HK-2 (cell line): ENCODE measurements at regions not wholly inside any gene's neighbourhood (a gene's known extent, or its start where the extent isn't known, plus 50 kb on each side); places are given as distances from the start of the nearest gene placed in this dataset.
A peak's percentile ranks its signal among the peaks of the same experiment; 100 is the strongest.

ENCODE experiments used
- DNase-seq: peaks from one replicate; pipeline ENCODE4 v3.0.0-alpha.2; 2018; ENCODE audit not compliant: unreplicated experiment

DNA sequence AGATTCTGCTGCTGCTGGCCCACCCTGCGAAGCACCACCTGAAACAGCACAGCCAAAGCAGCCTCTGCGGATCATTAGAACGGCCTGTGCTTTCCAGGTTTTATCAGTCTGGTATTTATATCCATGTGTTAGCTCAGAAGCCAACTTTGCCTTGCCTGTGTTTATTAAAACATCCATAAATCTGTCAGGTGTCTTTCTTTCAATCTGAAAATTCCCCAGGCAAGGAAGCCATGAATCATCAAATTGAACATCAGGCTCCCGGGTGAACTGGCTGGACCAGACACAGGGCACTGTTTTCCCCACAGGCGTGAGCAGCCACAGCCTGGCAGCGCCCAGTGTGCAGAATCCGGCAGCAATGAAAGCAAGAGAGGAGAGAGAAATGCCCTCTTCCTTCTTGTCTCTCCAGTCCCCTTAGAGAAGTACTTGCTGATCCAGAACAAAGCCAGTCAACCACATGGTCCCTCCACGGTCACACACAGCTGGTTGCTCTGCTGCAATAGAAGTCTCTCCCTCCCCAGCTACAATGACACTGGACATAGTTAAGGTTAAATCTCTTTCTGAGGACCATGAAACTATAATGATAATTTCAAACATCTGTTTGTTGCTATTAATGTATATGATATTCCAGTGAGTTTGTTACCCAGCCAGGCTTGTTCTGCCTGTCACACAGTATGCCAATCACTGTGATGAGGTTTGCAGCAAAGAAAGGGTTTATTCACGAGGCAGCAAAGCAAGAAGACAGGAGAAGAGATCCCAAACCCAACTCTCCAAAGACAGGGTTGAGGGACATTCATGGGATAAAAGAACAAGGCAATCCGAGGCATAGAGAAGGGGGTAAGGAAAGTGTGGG lies 212.1 kb upstream of the FMN2 start:
- DNase-seq: no peak

- DNase-seq: no peak
Observed at GRCh38 chr1:239882967-239883366, 208.7 kb upstream of the FMN2 start.

GRCh38 chr1:239884796-239885195 lies 206.9 kb upstream of the FMN2 start:
- no peak for DNase-seq

- no peak for DNase-seq
Observed at GRCh38 chr1:239886266-239886665, 205.4 kb upstream of the FMN2 start.

DNA sequence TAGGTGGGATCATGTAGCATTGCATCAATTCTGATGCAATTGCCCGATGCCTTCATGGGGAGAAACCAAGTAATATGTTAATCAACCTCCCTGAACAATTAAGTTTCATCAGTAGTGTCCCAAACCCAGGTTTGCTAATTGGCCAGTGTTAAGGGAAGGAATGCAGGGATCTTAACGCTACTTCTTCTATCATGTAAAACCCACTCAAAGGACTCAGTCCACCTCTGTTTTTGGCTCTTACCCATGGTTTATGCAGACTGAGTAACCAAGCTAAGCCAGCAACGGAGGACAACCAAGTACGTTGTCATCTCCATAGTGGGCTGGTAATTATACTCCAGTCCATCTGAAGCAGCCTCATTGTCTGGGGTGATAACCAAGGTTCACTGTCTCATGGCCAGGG lies 203.0 kb upstream of the FMN2 start:
- no peak for DNase-seq

- DNase-seq: no peak
Observed at GRCh38 chr1:239891621-239892358, 199.9 kb upstream of the FMN2 start.

DNA sequence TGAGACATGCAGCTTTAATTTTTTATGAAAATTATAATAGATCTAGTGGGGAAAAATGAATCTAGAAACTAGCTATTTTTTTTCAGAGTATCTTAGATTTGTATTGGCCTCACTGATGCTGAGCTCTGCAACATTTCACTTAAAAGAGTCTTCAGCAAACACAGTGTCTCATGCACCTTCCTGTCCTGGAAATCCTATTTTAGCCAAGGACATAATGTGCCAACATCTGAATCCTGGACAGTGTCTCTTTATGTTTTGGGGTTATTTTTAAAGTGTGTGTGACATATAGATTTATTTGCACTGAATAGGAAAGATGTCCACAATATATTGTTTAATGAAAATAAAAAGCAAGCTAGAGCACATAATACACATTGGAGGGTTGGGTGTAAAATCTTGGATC lies 199.1 kb upstream of the FMN2 start:
- DNase-seq: no peak

DNA sequence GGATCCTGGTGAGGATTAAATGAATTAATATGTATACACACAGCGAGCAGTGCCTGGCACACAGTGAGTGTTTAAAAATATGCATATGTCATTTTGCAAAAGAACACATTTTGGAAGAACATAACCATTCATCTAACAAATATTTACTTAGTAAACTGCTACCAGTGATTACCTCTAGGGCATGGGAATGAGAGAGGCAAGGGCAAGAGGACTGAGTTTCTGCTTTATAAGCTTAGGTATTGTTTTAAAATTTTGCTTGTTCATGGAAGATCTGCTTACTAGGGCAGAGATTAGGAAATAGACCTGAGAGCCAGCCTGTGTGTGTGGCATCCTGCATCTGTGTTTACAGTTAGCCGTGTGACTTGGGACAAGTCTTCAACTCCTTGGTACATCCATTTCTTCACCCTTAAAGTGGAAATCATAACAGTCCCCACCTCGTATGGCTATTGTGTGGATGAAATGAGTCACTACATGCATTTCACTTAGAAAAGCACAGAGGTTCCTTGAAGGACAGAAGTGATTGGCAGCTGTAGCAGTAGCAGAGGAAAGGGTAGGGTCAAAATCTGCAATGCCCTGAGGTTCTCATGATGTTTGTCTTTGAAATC lies 198.5 kb upstream of the FMN2 start:
- DNase-seq: no peak

DNA sequence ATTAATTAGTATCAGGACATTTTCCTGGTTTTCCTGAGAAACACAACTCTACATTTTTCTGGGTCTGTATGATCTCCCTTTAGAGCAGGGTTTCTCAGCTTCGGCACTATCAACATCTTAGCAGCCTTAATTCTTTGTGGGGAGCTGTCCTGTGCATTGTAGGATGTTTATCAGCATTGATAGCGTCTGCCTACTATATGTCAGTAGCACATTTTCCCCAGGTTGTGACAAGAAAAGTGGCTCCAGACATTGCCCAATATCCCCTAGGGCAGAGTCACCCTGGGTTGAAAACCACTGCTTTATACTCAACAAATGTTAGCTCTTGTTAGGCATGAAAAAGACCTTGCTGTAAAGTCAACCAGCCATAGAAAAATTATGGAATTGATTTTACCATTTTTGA lies 195.1 kb upstream of the FMN2 start:
- no peak for DNase-seq

DNA sequence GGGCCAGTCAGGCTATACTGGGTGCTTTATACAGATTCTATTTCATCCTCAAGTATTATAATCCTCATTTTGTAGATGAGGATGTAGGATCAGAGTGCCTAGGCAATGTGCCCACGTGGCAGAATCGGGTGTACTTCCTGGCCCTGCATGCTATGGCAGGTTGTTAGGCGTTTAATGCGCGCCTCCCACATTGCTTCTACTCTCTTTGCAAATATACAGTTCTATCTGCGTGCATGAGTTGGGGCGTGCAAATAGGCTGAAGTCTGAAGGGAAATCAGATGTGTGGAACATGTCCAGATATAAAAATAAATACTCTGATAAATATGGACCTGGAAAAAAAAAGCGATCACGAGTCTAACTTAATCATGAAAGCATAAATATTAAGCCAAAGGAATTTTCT lies 194.7 kb upstream of the FMN2 start:
- no peak for DNase-seq

DNA sequence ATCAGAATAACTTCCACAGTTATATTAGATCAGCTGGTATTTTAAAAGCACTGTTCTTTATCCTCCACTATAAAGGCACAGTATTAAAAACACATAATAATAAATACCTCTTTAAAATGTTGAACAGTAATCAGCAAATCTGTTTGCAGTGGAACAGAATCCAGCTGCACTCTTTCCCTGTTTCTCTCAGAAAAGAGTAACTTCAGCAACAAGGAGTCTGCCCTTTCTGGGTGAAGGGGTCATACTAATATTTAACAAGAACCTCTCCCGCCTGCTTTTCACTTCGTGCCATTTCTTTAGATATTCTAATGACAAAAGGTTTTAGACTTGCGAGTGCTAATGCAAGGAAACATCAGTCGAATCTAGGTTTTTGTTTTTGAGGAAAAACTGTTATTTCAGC lies 194.2 kb upstream of the FMN2 start:
- DNase-seq: no peak

DNA sequence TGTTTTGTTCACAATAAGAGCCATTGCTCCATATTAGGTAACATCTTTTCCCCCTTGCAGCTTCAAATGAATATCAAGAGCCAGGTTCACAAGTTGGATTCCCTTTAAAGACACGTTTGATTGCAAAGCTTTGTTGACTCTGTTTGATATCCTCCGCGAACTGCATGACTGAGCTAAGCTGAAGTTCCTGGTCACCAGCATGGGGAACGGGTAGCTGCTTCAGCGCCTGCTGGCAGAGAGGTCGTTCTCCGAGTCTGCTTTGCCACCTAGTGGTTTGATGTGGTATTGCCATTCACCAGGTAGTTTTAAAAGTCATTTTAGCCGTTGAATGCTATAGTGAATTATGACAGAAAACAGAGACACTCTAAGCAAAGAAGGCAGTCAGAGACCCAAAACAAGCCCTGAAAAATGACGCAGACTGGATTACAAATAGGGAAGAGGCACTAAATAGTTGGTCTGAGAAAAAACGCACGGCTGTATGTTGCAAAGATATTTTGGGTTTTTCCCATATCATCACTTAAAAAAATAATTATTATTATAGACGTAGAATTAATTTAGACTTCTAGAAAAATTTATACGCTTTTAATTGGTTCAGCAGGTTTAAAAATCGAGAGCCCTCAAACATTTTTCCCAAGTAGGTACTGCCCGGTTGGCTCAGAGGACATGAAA lies 193.5 kb upstream of the FMN2 start:
- DNase-seq: peak; percentile 78

DNA sequence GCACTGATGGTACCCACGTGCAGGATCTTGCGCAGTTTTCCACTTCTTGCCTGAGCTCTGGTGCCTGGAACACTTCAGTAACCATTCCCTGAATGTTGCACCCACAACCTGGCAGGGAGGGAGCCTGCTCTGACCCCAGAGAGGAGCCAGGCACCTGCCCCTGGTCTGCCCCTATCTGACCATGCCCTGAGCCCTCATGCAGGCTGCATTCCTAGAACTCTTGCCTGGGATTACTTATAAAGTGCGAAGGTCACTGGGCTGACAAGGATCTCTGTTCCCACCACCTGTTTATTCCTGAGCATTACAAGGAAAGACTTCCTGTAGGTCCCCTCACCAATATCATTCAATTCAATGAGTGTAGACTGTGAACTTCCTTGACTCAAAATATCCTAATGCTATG lies 191.9 kb upstream of the FMN2 start:
- DNase-seq: no peak

DNA sequence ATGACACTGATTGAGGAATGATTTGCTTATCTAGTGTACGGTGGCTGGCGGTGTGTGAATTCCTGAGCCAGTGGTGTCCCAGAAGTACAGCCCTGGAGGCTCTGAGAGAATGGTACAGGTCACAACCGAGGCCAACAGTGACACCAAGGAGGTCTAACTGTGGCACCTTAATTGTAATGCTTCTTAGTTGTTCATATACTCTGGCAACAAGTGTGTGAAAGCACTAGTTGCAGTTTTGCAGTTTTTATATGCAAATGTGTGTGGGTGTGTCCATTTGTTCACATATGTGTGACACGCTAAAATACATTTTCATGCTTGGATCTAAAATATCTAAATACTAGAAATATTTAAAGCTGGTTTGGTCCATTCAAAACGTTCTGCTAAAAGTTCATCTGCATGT lies 185.3 kb upstream of the FMN2 start:
- DNase-seq: no peak

DNA sequence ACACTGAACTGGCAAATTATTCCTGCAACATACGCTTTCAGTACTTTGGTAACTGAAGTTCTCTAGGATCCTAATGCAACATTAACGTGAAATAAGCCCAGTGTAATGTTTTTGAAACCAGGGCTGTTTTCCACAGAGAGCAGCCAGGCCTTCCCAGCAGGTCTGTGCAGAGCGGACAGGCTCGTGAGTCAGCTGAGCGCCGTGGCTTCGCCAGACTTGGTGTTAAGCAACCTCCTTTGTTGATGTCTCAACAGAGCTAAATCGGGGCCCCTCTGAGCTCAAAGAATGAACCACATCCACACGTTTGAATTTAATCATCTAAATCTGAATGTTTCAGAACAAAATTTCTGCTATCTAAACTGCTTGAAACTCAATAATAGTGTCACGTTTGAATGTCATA lies 181.8 kb upstream of the FMN2 start:
- DNase-seq: no peak

GRCh38 chr1:239912471-239912870 lies 179.2 kb upstream of the FMN2 start:
- no peak for DNase-seq

DNA sequence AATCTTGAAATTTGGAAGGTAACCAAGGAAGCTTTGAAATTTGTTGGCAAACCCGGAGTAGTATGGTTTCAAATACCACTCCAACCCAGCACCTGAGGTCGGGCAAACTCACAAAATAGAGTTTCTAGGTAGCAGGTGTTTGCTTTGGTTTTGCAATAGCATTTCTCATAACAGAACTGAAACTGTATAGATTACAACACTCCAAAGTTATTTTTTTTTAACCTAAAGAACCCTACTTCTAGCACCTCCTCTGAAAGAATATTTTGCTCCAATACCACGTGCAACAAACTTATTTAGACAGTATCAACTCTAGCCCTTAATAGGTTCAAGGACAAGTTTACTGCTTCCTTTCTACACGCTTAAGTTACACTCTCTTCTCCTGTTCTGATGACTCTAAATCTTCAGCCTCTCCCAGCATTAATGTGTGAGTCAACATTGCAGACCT lies 178.5 kb upstream of the FMN2 start:
- no peak for DNase-seq

GRCh38 chr1:239914751-239915231 lies 176.9 kb upstream of the FMN2 start:
- DNase-seq: peak; percentile 26

DNA sequence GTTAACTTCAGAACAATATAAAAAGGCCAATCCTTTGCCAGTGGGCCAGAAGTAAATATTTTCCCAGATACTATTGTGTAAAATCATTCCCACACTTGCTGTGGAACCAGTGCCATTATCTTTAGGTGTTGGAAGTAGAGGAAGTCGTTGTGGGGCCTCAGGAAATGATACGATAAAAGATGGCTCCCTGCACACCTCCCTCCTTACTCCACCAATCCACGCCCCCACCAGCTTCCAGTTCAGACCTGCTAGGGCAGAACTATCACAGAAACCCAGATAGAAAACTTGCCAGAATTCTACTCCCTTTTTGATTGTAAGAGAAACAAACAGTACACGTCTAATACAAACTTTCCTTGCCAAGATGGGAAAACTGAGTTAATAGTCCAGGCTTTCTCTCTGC lies 173.0 kb upstream of the FMN2 start:
- DNase-seq: no peak

DNA sequence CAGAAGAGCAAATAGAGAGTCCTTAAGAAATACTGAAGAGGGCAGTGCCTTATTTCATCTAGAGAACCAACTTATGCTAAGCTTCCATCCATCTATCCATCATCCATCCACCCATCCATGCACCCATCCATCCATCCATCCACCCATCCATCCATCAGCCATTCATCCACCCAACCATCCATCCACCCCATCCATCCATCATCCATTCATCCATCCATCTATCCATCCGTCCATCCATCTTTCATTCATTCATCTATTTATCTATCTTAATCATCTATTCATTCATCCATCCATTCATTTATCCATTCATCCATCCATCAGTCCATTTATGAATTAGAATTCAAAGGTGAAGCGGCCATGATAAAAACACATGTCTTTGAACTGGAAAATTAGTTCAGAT lies 171.5 kb upstream of the FMN2 start:
- DNase-seq: no peak

- DNase-seq: no peak
Observed at GRCh38 chr1:239922778-239923522, 168.7 kb upstream of the FMN2 start.
